Liver (tissue), 8 donors: ENCODE measurements at regions not wholly inside any gene's neighbourhood (a gene's known extent, or its start where the extent isn't known, plus 50 kb on each side); places are given as distances from the start of the nearest gene placed in this dataset.

Source experiments
- DNase-seq: peaks from one replicate; pipeline ENCODE4 v3.0.0-alpha.2; 2017; ENCODE audit warnings: low spot score
- H3K27ac ChIP-seq, 2 donors: one replicate each; pipeline ENCODE4 v1.7.0; 2013; ENCODE audit warnings: inconsistent platforms in 2 of 2, low read length in 2 of 2, control low read depth in 1 of 2, low read depth in 1 of 2, mild to moderate bottlenecking in 1 of 2
- H3K27me3 ChIP-seq, 4 donors: one replicate each; pipeline versions ENCODE4 v1.6.1 to v1.7.0; 2013; ENCODE audit warnings: low read length in 3 of 4, inconsistent platforms in 1 of 4, mild to moderate bottlenecking in 1 of 4, moderate library complexity in 1 of 4; ENCODE audit not compliant: control insufficient read depth in 4 of 4, insufficient read depth in 4 of 4
- H3K36me3 ChIP-seq, 4 donors: one replicate each; pipeline versions ENCODE4 v1.6.1 to v1.7.0; 2013; ENCODE audit warnings: low read length in 3 of 4, mild to moderate bottlenecking in 3 of 4, low read depth in 1 of 4, moderate library complexity in 1 of 4; ENCODE audit not compliant: control insufficient read depth in 4 of 4, insufficient read depth in 3 of 4
- H3K4me1 ChIP-seq, 4 donors: one replicate each; pipeline versions ENCODE4 v1.6.1 to v1.7.0; 2013; ENCODE audit warnings: low read length in 3 of 4, mild to moderate bottlenecking in 3 of 4, moderate library complexity in 1 of 4; ENCODE audit not compliant: control insufficient read depth in 4 of 4, insufficient read depth in 4 of 4
- H3K4me3 ChIP-seq, 3 donors: one replicate each; pipeline versions ENCODE4 v1.6.1 to v1.7.0; 2013; ENCODE audit warnings: low read length in 3 of 3, control low read depth in 1 of 3, low read depth in 1 of 3, mild to moderate bottlenecking in 1 of 3
- H3K9ac ChIP-seq, 2 donors: one replicate each; pipeline ENCODE4 v1.7.0; 2013; ENCODE audit warnings: low read length in 2 of 2, mild to moderate bottlenecking in 2 of 2, moderate library complexity in 2 of 2, control low read depth in 1 of 2, low read depth in 1 of 2
- H3K9me3 ChIP-seq, 4 donors: one replicate each; pipeline versions ENCODE4 v1.6.1 to v1.7.0; 2013; ENCODE audit warnings: low read length in 3 of 4; ENCODE audit not compliant: control insufficient read depth in 4 of 4
- ATF3 ChIP-seq: IDR thresholded peaks from 2 replicates; pipeline ENCODE4 v1.6.1; 2016; ENCODE audit warnings: antibody characterized with exemption
- CTCF ChIP-seq: fragments of 150-350 bp; IDR thresholded peaks from 2 replicates; pipeline ENCODE4 v1.5.1; 2017; ENCODE audit warnings: improper control_type of control experiment, low read depth, low read length; ENCODE audit not compliant: missing input control
- EGR1 ChIP-seq, 2 donors: IDR thresholded peaks; 2 replicates each; pipeline ENCODE4 v1.6.1; 2016 to 2018; ENCODE audit warnings: antibody characterized with exemption in 2 of 2, low read depth in 2 of 2
- FOXA1 ChIP-seq: IDR thresholded peaks from 2 replicates; pipeline ENCODE4 v1.6.1; 2016; ENCODE audit warnings: antibody characterized with exemption
- FOXA2 ChIP-seq: IDR thresholded peaks from 2 replicates; pipeline ENCODE4 v1.6.1; 2016; ENCODE audit warnings: antibody characterized with exemption
- GABPA ChIP-seq, 2 donors: IDR thresholded peaks in 1 of 2; conservative IDR thresholded peaks in 1 of 2; 2 replicates each; pipeline ENCODE4 v1.6.1; 2016; ENCODE audit warnings: antibody characterized with exemption in 2 of 2, mild to moderate bottlenecking in 1 of 2, moderate library complexity in 1 of 2
- HNF4G ChIP-seq: IDR thresholded peaks from 2 replicates; pipeline ENCODE4 v1.6.1; 2016; ENCODE audit warnings: antibody characterized with exemption
- JUND ChIP-seq, 2 donors: IDR thresholded peaks; 2 replicates each; pipeline ENCODE4 v1.6.1; 2016; ENCODE audit warnings: antibody characterized with exemption in 2 of 2
- MAX ChIP-seq: IDR thresholded peaks from 2 replicates; pipeline ENCODE4 v1.6.1; 2016; ENCODE audit warnings: antibody characterized with exemption
- RAD21 ChIP-seq, 2 donors: IDR thresholded peaks; 2 replicates each; pipeline ENCODE4 v1.6.1; 2016; ENCODE audit warnings: antibody characterized with exemption in 2 of 2, mild to moderate bottlenecking in 2 of 2
- RXRA ChIP-seq, 2 donors: IDR thresholded peaks; 2 replicates each; pipeline ENCODE4 v1.6.1; 2017 to 2018; ENCODE audit warnings: antibody characterized with exemption in 2 of 2, mild to moderate bottlenecking in 1 of 2
- SP1 ChIP-seq: IDR thresholded peaks from 2 replicates; pipeline ENCODE4 v1.6.1; 2018; ENCODE audit warnings: antibody characterized with exemption, mild to moderate bottlenecking
- TAF1 ChIP-seq: conservative IDR thresholded peaks from 2 replicates; pipeline ENCODE4 v1.6.1; 2016; ENCODE audit warnings: antibody characterized with exemption, mild to moderate bottlenecking
- YY1 ChIP-seq: IDR thresholded peaks from 2 replicates; pipeline ENCODE4 v1.6.1; 2016; ENCODE audit warnings: antibody characterized with exemption, mild to moderate bottlenecking
- WGBS: extraction: QIAGEN DNeasy Blood & Tissue Kit; methylation state at CpG from one replicate; pipeline ENCODE4 v1.1.7; 2013; 5-methylcytosine and 5-hydroxymethylcytosine counted together
- TF ChIP-seq, protein P1 (sequence below): IDR thresholded peaks from 2 replicates; pipeline ENCODE4 v1.6.1; 2016; ENCODE audit warnings: antibody characterized with exemption, mild to moderate bottlenecking
- TF ChIP-seq, protein P2 (sequence below): IDR thresholded peaks from 2 replicates; pipeline ENCODE4 v1.6.1; 2016; ENCODE audit warnings: antibody characterized with exemption
- donor health status: healthy.
- donor health status: healthy.
- donor health status: healthy.
- donor health status: healthy.
- donor health status: healthy.

- no peaks in the 10 kb centered on the region for H3K9me3 ChIP-seq
- H3K27me3 ChIP-seq = no peaks in the 10 kb centered on the region
- TF ChIP-seq JUND (IDR thresholded peaks at IDR 0.05) (no peak), HNF4G (no peak), CTCF (no peak), RXRA (IDR thresholded peaks at IDR 0.05) (no peak), FOXA2 (no peak), TAF1 (no peak), GABPA (IDR thresholded peaks at IDR 0.05 in 1 of 2, conservative IDR thresholded peaks at IDR 0.05 in 1 of 2) (no peak), SP1 (no peak), MAX (no peak)
- TF ChIP-seq, protein P1, sequence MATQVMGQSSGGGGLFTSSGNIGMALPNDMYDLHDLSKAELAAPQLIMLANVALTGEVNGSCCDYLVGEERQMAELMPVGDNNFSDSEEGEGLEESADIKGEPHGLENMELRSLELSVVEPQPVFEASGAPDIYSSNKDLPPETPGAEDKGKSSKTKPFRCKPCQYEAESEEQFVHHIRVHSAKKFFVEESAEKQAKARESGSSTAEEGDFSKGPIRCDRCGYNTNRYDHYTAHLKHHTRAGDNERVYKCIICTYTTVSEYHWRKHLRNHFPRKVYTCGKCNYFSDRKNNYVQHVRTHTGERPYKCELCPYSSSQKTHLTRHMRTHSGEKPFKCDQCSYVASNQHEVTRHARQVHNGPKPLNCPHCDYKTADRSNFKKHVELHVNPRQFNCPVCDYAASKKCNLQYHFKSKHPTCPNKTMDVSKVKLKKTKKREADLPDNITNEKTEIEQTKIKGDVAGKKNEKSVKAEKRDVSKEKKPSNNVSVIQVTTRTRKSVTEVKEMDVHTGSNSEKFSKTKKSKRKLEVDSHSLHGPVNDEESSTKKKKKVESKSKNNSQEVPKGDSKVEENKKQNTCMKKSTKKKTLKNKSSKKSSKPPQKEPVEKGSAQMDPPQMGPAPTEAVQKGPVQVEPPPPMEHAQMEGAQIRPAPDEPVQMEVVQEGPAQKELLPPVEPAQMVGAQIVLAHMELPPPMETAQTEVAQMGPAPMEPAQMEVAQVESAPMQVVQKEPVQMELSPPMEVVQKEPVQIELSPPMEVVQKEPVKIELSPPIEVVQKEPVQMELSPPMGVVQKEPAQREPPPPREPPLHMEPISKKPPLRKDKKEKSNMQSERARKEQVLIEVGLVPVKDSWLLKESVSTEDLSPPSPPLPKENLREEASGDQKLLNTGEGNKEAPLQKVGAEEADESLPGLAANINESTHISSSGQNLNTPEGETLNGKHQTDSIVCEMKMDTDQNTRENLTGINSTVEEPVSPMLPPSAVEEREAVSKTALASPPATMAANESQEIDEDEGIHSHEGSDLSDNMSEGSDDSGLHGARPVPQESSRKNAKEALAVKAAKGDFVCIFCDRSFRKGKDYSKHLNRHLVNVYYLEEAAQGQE = no peak
- TF ChIP-seq, protein P2, sequence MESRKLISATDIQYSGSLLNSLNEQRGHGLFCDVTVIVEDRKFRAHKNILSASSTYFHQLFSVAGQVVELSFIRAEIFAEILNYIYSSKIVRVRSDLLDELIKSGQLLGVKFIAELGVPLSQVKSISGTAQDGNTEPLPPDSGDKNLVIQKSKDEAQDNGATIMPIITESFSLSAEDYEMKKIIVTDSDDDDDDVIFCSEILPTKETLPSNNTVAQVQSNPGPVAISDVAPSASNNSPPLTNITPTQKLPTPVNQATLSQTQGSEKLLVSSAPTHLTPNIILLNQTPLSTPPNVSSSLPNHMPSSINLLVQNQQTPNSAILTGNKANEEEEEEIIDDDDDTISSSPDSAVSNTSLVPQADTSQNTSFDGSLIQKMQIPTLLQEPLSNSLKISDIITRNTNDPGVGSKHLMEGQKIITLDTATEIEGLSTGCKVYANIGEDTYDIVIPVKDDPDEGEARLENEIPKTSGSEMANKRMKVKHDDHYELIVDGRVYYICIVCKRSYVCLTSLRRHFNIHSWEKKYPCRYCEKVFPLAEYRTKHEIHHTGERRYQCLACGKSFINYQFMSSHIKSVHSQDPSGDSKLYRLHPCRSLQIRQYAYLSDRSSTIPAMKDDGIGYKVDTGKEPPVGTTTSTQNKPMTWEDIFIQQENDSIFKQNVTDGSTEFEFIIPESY = no peak
- no peak for DNase-seq
- H3K9ac ChIP-seq = no peak overlapping the region
- no peak overlapping the region for H3K4me3 ChIP-seq
- H3K4me1 ChIP-seq = no peaks in the 10 kb centered on the region
- H3K36me3 ChIP-seq = no peaks in the 10 kb centered on the region
- H3K27ac ChIP-seq = no peak overlapping the region
Measured at GRCh38 chr13:71018544-71018943, 848.5 kb downstream of the DACH1 start.

- Histone ChIP-seq H3K27ac (no peak overlapping the region), H3K9ac (no peak overlapping the region), H3K36me3 (no peaks in the 10 kb centered on the region), H3K27me3 (no peaks in the 10 kb centered on the region), H3K4me3 (no peak overlapping the region), H3K9me3 (no peaks in the 10 kb centered on the region), H3K4me1 (no peaks in the 10 kb centered on the region)
- TF ChIP-seq RAD21 (IDR thresholded peaks at IDR 0.05) (no peak), JUND (IDR thresholded peaks at IDR 0.05) (no peak), GABPA (IDR thresholded peaks at IDR 0.05 in 1 of 2, conservative IDR thresholded peaks at IDR 0.05 in 1 of 2) (no peak), HNF4G (no peak), CTCF (no peak), SP1 (no peak), FOXA1 (no peak), ATF3 (no peak), EGR1 (IDR thresholded peaks at IDR 0.05; ENCODE audit: low read depth in 2 of 2) (no peak), RXRA (IDR thresholded peaks at IDR 0.05) (no peak), FOXA2 (no peak), YY1 (no peak), TAF1 (no peak)
- no peak for DNase-seq
- 39% methylated on average over 1 of the region's 1 CpG for WGBS
Measured at GRCh38 chr13:71017607-71018006, 849.4 kb downstream of the DACH1 start.
